Limb (tissue), 2 donors: ENCODE measurements at regions not wholly inside any gene's neighbourhood (a gene's known extent, or its start where the extent isn't known, plus 50 kb on each side); places are given as distances from the start of the nearest gene placed in this dataset.
"Not testable (repeated sequence)": the region's sequence is repeated elsewhere in the genome, so short reads cannot be mapped to it uniquely, and the experiment has no call there.

Source experiments
- DNase-seq, 2 donors: peaks; one replicate each; pipeline ENCODE4 v3.0.0-alpha.2; 2016; ENCODE audit errors: extremely low spot score in 2 of 2

DNA sequence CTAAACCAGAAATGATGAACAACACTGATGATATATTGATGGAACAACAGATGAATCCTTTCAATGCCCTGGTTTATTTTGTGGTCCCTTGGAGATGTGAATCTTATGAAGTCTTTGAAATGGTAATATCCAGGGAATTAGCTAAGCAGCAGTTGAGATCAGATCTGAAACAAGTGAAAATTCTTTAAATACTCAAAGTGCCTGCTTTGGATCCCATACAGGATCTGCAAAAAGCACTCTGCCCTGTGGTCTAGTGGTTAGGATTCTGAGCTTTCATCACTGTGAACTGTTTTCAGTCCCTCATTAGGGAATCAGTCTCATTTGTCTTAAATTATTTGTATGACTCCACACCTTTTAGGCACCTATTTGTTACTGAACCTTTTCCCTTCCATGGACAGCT lies 211.3 kb upstream of the TGIF2LY start:
- DNase-seq, result not testable (repeated sequence)

DNA sequence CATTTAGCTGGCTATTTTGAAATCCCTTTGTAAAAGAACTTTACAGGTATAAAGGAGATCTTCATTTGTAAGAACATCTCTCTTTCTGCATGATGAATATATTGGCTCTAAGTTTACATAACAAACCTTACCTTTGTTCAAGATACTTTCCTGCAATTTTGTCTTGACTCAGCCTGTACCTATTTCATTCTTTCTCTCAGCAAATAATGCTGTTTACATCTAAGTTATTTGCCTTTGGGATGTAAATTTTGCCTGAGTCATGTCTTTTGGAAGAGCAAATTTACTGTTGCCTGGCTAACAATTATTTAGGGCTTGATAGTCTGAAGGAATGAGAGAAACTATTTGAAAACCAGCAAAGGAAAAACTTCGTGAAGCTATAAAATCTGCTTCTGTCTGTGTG lies 210.4 kb upstream of the TGIF2LY start:
- DNase-seq, result not testable (repeated sequence)

- DNase-seq, result not testable (repeated sequence)
Measured at GRCh38 chrY:3391508-3391907, 187.4 kb upstream of the TGIF2LY start.

- DNase-seq, result not testable (repeated sequence)
Measured at GRCh38 chrY:3404241-3404640, 174.6 kb upstream of the TGIF2LY start.

DNA sequence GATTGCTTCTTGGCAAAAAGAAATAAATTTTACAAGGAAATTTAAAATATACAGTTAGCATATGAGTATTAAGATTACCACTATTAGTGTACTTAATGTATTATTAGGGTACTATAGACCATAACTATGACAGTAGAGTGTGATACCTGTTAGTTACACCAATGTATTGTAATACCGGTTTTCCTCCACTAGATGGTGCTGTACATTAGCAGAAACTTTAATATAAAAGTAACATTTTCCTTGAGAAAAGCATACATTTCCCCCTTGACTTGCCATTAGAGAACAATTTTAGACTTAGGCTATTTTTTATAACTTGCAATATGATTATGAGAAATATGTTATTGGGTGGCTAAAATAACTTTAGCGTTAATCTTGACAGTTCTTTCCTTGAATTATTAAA lies 173.3 kb upstream of the TGIF2LY start:
- peak in 1 of 2 donors; percentile 7 for DNase-seq

DNA sequence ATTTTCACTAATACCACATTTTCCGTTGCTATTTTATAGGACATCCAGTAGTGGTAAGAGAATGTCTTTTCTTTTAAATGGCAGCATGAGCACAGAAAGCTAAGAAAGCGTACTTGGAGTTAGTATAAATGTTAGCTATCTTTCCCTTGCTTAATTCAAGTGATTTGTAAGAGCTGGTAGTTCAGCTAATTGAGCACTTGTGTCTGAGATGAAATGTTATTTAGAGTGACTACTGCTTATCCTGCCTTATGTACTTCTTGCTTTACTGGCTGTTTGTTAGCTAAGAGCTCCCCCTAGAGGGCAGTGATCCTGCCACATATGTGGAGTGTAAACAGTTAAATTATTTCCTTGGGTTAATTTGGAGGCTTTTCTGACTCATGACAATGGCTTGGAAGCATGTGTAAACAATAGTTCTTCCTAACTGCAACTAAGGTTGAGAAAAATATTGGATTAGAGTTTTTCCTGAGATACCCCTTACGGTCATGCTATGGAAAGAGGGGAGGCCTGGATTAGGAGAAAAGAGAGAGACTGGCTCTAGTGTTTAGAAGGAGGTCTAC lies 171.9 kb upstream of the TGIF2LY start:
- DNase-seq, result not testable (repeated sequence)

DNA sequence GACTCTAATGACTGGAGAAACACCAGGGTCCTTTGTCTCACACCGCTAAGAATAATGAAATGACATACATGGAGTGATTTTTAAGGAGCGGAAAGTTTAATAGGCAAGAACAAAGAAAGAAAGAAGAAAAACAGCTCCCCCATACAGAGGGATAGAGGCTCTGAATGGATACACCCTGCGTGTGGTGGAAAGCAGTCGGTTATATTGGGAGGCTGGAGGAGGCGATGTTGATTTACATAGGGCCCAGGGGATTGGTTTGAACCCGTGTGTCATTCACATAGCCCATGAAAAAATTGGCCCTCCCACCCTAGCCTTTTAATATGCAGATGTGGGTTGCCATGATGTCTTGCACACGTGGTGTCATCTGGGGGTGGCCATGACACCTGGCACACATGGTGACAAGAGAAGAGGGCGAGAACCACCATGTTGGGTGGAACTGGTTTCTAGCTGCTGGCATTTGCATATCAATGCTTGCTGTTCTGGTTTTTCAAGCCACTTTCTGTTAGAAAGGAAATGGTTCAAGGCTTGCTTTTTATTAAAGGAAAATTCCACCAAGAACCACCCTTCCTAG lies 168.5 kb upstream of the TGIF2LY start:
- not testable (repeated sequence) for DNase-seq
